CD14-positive monocyte (primary cell): ENCODE measurements at regions not wholly inside any gene's neighbourhood (a gene's known extent, or its start where the extent isn't known, plus 50 kb on each side); places are given as distances from the start of the nearest gene placed in this dataset.

Source experiments
- DNase-seq, 3 donors: peaks; one replicate each; pipeline ENCODE4 v3.0.0-alpha.2; 2011 to 2022
- H2AFZ ChIP-seq: 2 replicates; pipeline ENCODE4 v1.6.0; 2012; ENCODE audit warnings: mild to moderate bottlenecking, low read depth, low read length, inconsistent platforms; ENCODE audit not compliant: insufficient read depth, poor library complexity, severe bottlenecking
- H3K27ac ChIP-seq, 2 donors: 1 replicate in 1 of 2; 2 replicates in 1 of 2; pipeline ENCODE4 v1.5.1; 2012 to 2013; ENCODE audit warnings: low read length in 2 of 2, control low read depth in 1 of 2, inconsistent platforms in 1 of 2, low read depth in 1 of 2, mild to moderate bottlenecking in 1 of 2
- H3K27me3 ChIP-seq, 2 donors: one replicate each; pipeline versions ENCODE4 v1.6.0 to v1.6.1; 2011 to 2013; ENCODE audit warnings: low read length in 2 of 2; ENCODE audit not compliant: control insufficient read depth in 2 of 2, insufficient read depth in 2 of 2
- H3K36me3 ChIP-seq, 2 donors: replicated peaks in 1 of 2; 1 replicate in 1 of 2; 2 replicates in 1 of 2; pipeline versions ENCODE4 v1.5.1 to v1.6.1; 2012 to 2013; ENCODE audit warnings: low read length in 2 of 2, control low read depth in 1 of 2, inconsistent platforms in 1 of 2, mild to moderate bottlenecking in 1 of 2; ENCODE audit not compliant: insufficient read depth in 2 of 2, control insufficient read depth in 1 of 2
- H3K4me1 ChIP-seq, 2 donors: 1 replicate in 1 of 2; 2 replicates in 1 of 2; pipeline versions ENCODE4 v1.5.1 to v1.6.1; 2012 to 2013; ENCODE audit warnings: low read length in 2 of 2, control low read depth in 1 of 2, inconsistent platforms in 1 of 2, mild to moderate bottlenecking in 1 of 2, moderate library complexity in 1 of 2; ENCODE audit not compliant: insufficient read depth in 2 of 2, control insufficient read depth in 1 of 2
- H3K4me2 ChIP-seq: replicated peaks from 2 replicates; pipeline ENCODE3; 2012; ENCODE audit warnings: low read length, moderate library complexity, mild to moderate bottlenecking; ENCODE audit not compliant: poor library complexity, severe bottlenecking; ENCODE audit errors: extremely low read depth
- H3K4me3 ChIP-seq, 3 experiments: fragments of 200-600 bp in 1 of 3; sonication (generic) in 1 of 3; replicated peaks in 1 of 3; 1 replicate in 2 of 3; 2 replicates in 1 of 3; pipeline ENCODE4 v1.5.1; 2011 to 2013; ENCODE audit warnings: low read length in 3 of 3, mild to moderate bottlenecking in 3 of 3, control low read depth in 2 of 3, low read depth in 2 of 3, inconsistent platforms in 1 of 3, moderate library complexity in 1 of 3
- H3K79me2 ChIP-seq: 2 replicates; pipeline ENCODE4 v1.6.0; 2012; ENCODE audit warnings: mild to moderate bottlenecking, control low read depth, inconsistent platforms, low read length, moderate library complexity; ENCODE audit not compliant: insufficient read depth
- H3K9ac ChIP-seq: 2 replicates; pipeline ENCODE4 v1.6.0; 2017; ENCODE audit warnings: low read length, mild to moderate bottlenecking; ENCODE audit not compliant: insufficient read depth, poor library complexity, severe bottlenecking
- H3K9me3 ChIP-seq, 2 donors: replicated peaks in 1 of 2; 1 replicate in 1 of 2; 2 replicates in 1 of 2; pipeline versions ENCODE4 v1.5.1 to v1.6.1; 2012 to 2013; ENCODE audit warnings: low read length in 2 of 2, control low read depth in 1 of 2; ENCODE audit not compliant: control insufficient read depth in 1 of 2, insufficient read depth in 1 of 2
- H4K20me1 ChIP-seq: 2 replicates; pipeline ENCODE4 v1.6.0; 2012; ENCODE audit warnings: mild to moderate bottlenecking, low read length, control low read depth, moderate library complexity; ENCODE audit not compliant: insufficient read depth
- H3K27ac Mint-ChIP-seq, 7 donors: one replicate each; pipeline ENCODE4 v1.8.0; 2020; ENCODE audit warnings: mild to moderate bottlenecking in 7 of 7, mixed read lengths in 7 of 7, moderate library complexity in 6 of 7, inconsistent platforms in 2 of 7
- H3K27me3 Mint-ChIP-seq, 3 donors: one replicate each; pipeline ENCODE4 v1.8.0; 2021 to 2022; ENCODE audit warnings: low read depth in 3 of 3, mild to moderate bottlenecking in 3 of 3, mixed read lengths in 3 of 3, moderate library complexity in 3 of 3, inconsistent platforms in 1 of 3
- H3K36me3 Mint-ChIP-seq, 2 donors: one replicate each; pipeline ENCODE4 v1.8.0; 2020; ENCODE audit warnings: mixed read lengths in 2 of 2, inconsistent platforms in 1 of 2, mild to moderate bottlenecking in 1 of 2
- H3K4me1 Mint-ChIP-seq: one replicate; pipeline ENCODE4 v1.8.0; 2020; ENCODE audit warnings: mild to moderate bottlenecking, mixed read lengths
- H3K4me3 Mint-ChIP-seq, 2 donors: one replicate each; pipeline ENCODE4 v1.8.0; 2020; ENCODE audit warnings: mild to moderate bottlenecking in 2 of 2, mixed read lengths in 2 of 2, moderate library complexity in 1 of 2
- H3K9me3 Mint-ChIP-seq, 7 donors: one replicate each; pipeline ENCODE4 v1.8.0; 2020 to 2022; ENCODE audit warnings: mixed read lengths in 7 of 7, mild to moderate bottlenecking in 6 of 7, moderate library complexity in 6 of 7, inconsistent platforms in 2 of 7
- CTCF ChIP-seq: fragments of 200-600 bp; IDR thresholded peaks from one replicate; pipeline ENCODE4 v1.8.0; 2022; ENCODE audit warnings: antibody characterized with exemption, mild to moderate bottlenecking
- WGBS: methylation state at CpG from one replicate; pipeline ENCODE4 v1.1.5; 2013; ENCODE audit warnings: missing lambda C conversion rate; ENCODE audit not compliant: insufficient coverage; 5-methylcytosine and 5-hydroxymethylcytosine counted together
- intact Hi-C, 2 donors: fragments of 100-400 bp; cut with micrococcal nuclease; formaldehyde crosslinking; loops; one replicate each; pipeline versions ENCODE4 v1.15.0 to v1.15.1; 2023

- Mint-ChIP-seq H3K27ac (no peak overlapping the region), H3K36me3 (no peaks in the 10 kb centered on the region), H3K4me3 (no peak overlapping the region), H3K9me3 (peaks cover 0 to 1% (median 0%) of the 10 kb centered on the region in 7 donors), H3K4me1 (peaks cover 1% of the 10 kb centered on the region), H3K27me3 (peaks cover 0 to 3% (median 0%) of the 10 kb centered on the region in 3 donors)
- Histone ChIP-seq H3K9ac (no peak overlapping the region), H3K79me2 (no peaks in the 10 kb centered on the region), H3K4me1 (no peaks in the 10 kb centered on the region), H3K27ac (no peak overlapping the region), H3K4me3 (no peak overlapping the region), H4K20me1 (no peaks in the 10 kb centered on the region), H3K36me3 (no peaks in the 10 kb centered on the region), H2AFZ (no peak overlapping the region), H3K27me3 (no peaks in the 10 kb centered on the region), H3K9me3 (no peaks in the 10 kb centered on the region), H3K4me2 (no peak overlapping the region)
- no peak for DNase-seq
- TF ChIP-seq CTCF = no peak
- WGBS = no CpG with 5 or more reads among the region's 1 CpG
- intact Hi-C loops = no loop called here
Observed at GRCh38 chr4:77354550-77354949, 197.5 kb downstream of the CCNG2 start.

GRCh38 chr4:77355731-77356130, 198.7 kb downstream of the CCNG2 start:
- intact Hi-C loops = no loop called here
- Histone ChIP-seq H3K9me3 (no peaks in the 10 kb centered on the region), H3K4me3 (no peak overlapping the region), H3K4me1 (no peaks in the 10 kb centered on the region), H3K36me3 (no peaks in the 10 kb centered on the region), H4K20me1 (no peaks in the 10 kb centered on the region), H3K27ac (no peak overlapping the region), H3K4me2 (no peak overlapping the region), H3K27me3 (no peaks in the 10 kb centered on the region), H3K79me2 (no peaks in the 10 kb centered on the region), H2AFZ (no peak overlapping the region), H3K9ac (no peak overlapping the region)
- Mint-ChIP-seq H3K9me3 (no peaks in the 10 kb centered on the region), H3K4me1 (peaks cover 1% of the 10 kb centered on the region), H3K27ac (no peak overlapping the region), H3K27me3 (peaks cover 0 to 3% (median 0%) of the 10 kb centered on the region in 3 donors), H3K36me3 (no peaks in the 10 kb centered on the region), H3K4me3 (no peak overlapping the region)
- no peak for TF ChIP-seq CTCF
- 90% methylated on average over 2 of the region's 2 CpGs for WGBS
- DNase-seq = no peak
